Bronchial epithelial cell (primary cell): ENCODE measurements at regions not wholly inside any gene's neighbourhood (a gene's known extent, or its start where the extent isn't known, plus 50 kb on each side); places are given as distances from the start of the nearest gene placed in this dataset.

Experiments used
- DNase-seq: peaks from one replicate; pipeline ENCODE4 v3.0.0-alpha.2; 2010; ENCODE audit warnings: low read depth
- FAIRE-seq: peaks from 2 replicates; lab custom pipeline; 2011; peaks lifted over from hg19 to GRCh38; lab: Jason Lieb, UNC
- H3K27me3 ChIP-seq: 2 replicates; pipeline ENCODE4 v1.5.1; 2011; ENCODE audit warnings: low read length; ENCODE audit not compliant: control insufficient read depth, insufficient read depth
- H3K36me3 ChIP-seq: 2 replicates; pipeline ENCODE4 v1.5.1; 2011; ENCODE audit warnings: low read length; ENCODE audit not compliant: control insufficient read depth, insufficient read depth
- H3K4me3 ChIP-seq: 2 replicates; pipeline ENCODE4 v1.5.1; 2011; ENCODE audit warnings: mild to moderate bottlenecking, low read depth, low read length, control low read depth
- CTCF ChIP-seq: IDR thresholded peaks from 2 replicates; pipeline ENCODE4 v1.5.1; 2011; ENCODE audit warnings: mild to moderate bottlenecking, moderate library complexity, low read length, control low read depth, inconsistent platforms; ENCODE audit not compliant: insufficient read depth, severe bottlenecking

DNA sequence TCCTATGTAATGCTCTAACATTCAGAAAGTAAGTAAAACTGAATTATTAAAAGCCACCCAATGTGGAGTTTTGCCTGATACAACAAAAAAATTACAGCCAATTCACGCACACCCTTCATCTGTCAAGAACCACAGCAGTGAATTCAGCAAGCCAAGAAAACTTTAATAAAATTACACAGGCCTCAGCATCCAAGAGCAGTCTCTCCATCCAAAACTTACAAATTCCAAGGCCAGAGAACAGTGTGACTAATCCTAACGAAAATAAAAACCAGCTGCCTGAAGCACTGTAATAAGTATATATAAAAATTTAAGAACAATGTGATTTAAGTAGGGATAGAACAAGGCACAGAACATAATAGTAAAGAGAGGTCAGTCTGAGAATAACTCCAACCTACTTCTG, 54.2 kb downstream of the SIX6 start:
- TF ChIP-seq CTCF = no peak
- no peaks in the 10 kb centered on the region for H3K36me3 ChIP-seq
- H3K27me3 ChIP-seq = no peaks in the 10 kb centered on the region
- FAIRE-seq (no peak), DNase-seq (no peak)
- H3K4me3 ChIP-seq = no peak overlapping the region

DNA sequence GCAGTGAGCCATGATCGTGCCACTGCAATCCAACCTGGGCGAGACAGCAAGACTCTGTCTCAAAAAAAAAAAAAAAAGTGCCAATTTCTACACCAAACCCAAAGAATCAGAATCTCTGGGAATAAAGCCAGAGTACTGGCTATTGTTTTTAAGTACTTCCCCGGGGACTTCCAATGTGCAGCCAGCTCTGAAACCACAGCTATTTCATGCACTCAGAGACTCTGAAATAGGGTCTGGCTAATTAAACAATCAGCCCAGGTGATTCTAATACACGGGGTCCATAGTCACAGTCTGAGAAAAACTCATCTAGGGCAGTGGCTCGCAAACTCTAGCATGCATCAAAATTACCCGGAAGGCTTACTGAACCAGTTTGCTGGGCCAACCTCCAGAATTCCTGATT, 56.3 kb downstream of the SIX6 start:
- TF ChIP-seq CTCF = no peak
- no peak for FAIRE-seq
- no peak overlapping the region for H3K4me3 ChIP-seq
- DNase-seq = peak; percentile 19
- no peaks in the 10 kb centered on the region for H3K27me3 ChIP-seq
- H3K36me3 ChIP-seq = no peaks in the 10 kb centered on the region

DNA sequence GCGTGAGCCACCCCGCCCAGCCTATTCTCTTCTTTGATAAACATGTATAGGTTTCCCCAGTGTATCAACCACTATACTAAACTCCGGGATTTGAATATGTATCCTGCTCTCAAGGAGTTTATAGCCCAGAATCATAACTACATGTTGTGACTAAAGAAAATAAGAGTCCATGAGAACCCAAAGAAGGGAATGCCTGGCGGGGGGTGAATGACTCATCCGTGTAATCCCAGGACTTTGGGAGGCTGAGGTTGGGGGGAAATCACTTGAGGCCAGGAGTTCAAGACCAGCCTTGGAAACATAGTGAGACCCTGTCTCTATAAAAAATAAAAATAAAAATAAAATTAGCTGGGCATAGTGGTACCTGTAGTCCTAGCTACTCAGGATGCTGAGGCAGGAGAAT, 57.2 kb downstream of the SIX6 start:
- Histone ChIP-seq H3K27me3 (no peaks in the 10 kb centered on the region), H3K4me3 (no peak overlapping the region), H3K36me3 (no peaks in the 10 kb centered on the region)
- FAIRE-seq (no peak), DNase-seq (no peak)
- TF ChIP-seq CTCF = no peak

DNA sequence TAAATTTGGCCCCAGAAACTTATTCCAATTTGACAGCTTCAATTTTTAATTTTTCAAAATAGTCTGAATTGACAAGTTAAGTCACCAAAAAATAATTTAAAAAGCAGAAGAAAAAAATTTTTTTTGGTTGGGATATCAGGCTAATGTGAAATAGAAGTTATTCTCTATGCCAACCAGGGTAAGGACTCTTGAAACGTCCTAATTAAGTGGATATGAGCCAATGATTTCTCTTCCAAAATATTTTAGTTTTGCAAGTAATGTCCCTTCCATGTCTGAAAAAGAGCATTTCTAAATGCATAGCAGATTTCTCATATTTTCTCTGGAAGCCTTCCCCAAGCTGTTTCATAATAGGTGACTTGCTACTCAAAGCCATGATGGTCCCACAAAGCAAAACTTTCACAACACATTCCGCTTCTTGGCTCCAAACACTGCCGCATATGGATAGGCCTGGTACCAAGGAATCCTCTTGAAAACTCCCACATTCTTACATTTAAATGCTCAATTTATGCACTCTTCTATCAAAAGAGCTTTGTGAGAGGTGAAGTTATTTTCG, 65.1 kb downstream of the SIX6 start:
- Histone ChIP-seq H3K4me3 (no peak overlapping the region), H3K27me3 (no peaks in the 10 kb centered on the region), H3K36me3 (no peaks in the 10 kb centered on the region)
- FAIRE-seq (no peak), DNase-seq (no peak)
- no peak for TF ChIP-seq CTCF

- no peak for TF ChIP-seq CTCF
- no peak for FAIRE-seq
- no peak overlapping the region for H3K4me3 ChIP-seq
- H3K27me3 ChIP-seq = no peaks in the 10 kb centered on the region
- no peak for DNase-seq
- no peaks in the 10 kb centered on the region for H3K36me3 ChIP-seq
Measured at GRCh38 chr14:60575008-60575407, 66.1 kb downstream of the SIX6 start.

GRCh38 chr14:60585676-60586075, 63.6 kb downstream of the SIX1 start:
- H3K36me3 ChIP-seq = no peaks in the 10 kb centered on the region
- TF ChIP-seq CTCF = no peak
- no peak overlapping the region for H3K4me3 ChIP-seq
- peaks cover 1% of the 10 kb centered on the region for H3K27me3 ChIP-seq
- DNase-seq (no peak), FAIRE-seq (no peak)
